ENCODE measurements at regions not wholly inside any gene's neighbourhood (a gene's known extent, or its start where the extent isn't known, plus 50 kb on each side); places are given as distances from the start of the nearest gene placed in this dataset.

DNA sequence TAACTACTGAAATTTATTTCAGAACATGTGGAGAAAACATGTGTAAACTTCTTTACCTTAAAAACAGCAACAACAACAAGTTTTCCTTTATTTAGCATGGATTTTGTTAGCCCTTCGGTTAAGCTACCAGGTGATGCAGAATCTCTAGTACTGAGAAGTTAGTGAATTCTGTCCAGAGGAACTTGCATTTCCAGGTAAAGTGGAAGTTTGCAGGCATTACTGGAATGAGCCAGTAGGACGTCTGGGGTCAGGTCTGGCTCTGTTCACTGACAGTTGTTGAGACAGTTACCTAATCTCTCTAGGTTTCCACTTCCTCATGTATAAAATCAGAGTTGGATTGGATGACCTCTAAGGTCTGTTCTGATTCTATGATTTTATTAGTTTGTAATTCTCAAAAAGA is 244.3 kb downstream of the OLFM4 start:
- no peak overlapping the region for H3K23ac ChIP-seq (ENCODE audit: insufficient read length, low read depth, low read length)
- H3K14ac ChIP-seq (ENCODE audit: insufficient read depth, low read length): no peak overlapping the region
- no peak overlapping the region for H4K91ac ChIP-seq (ENCODE audit: insufficient read length, low read depth, low read length)
- H2BK15ac ChIP-seq (ENCODE audit: low read depth, low read length): no peak overlapping the region
- no peak for DNase-seq
- Mint-ChIP-seq H3K9me3 (no peaks in the 10 kb centered on the region; a peak in 2 of 5 replicates), H3K4me3 (no peak overlapping the region), H3K27ac (no peak overlapping the region), H3K27me3 (ENCODE audit: low read depth) (peaks cover 100% of the 10 kb centered on the region), H3K36me3 (ENCODE audit: insufficient read depth in 1 of 3, low read depth in 3 of 3) (no peaks in the 10 kb centered on the region), H3K4me1 (peaks cover 24% of the 10 kb centered on the region in 2 experiments)
- TF ChIP-seq, protein P1, sequence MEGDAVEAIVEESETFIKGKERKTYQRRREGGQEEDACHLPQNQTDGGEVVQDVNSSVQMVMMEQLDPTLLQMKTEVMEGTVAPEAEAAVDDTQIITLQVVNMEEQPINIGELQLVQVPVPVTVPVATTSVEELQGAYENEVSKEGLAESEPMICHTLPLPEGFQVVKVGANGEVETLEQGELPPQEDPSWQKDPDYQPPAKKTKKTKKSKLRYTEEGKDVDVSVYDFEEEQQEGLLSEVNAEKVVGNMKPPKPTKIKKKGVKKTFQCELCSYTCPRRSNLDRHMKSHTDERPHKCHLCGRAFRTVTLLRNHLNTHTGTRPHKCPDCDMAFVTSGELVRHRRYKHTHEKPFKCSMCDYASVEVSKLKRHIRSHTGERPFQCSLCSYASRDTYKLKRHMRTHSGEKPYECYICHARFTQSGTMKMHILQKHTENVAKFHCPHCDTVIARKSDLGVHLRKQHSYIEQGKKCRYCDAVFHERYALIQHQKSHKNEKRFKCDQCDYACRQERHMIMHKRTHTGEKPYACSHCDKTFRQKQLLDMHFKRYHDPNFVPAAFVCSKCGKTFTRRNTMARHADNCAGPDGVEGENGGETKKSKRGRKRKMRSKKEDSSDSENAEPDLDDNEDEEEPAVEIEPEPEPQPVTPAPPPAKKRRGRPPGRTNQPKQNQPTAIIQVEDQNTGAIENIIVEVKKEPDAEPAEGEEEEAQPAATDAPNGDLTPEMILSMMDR (conservative IDR thresholded peaks at IDR 0.05): peak; percentile 43
- H2BK20ac ChIP-seq (ENCODE audit: low read depth, low read length, poor library complexity, severe bottlenecking): no peak overlapping the region
- H3K4me1 ChIP-seq (ENCODE audit: insufficient read depth, low read length): peaks cover 3% of the 10 kb centered on the region; the same call in 1 of the 2 replicates
- H4K8ac ChIP-seq (replicated peaks; ENCODE audit: insufficient read length, low read depth, low read length): no peak overlapping the region
- H3K27ac ChIP-seq (ENCODE audit: insufficient read length, low read depth, low read length): no peak overlapping the region
- no peak overlapping the region for H2BK120ac ChIP-seq (ENCODE audit: low read depth, low read length, poor library complexity, severe bottlenecking)
- H2BK5ac ChIP-seq (ENCODE audit: insufficient read length, low read length): no peak overlapping the region
- no peaks in the 10 kb centered on the region for H3K79me1 ChIP-seq (ENCODE audit: insufficient read depth, low read depth, low read length, poor library complexity, severe bottlenecking)
- H4K5ac ChIP-seq (ENCODE audit: insufficient read length, low read depth, low read length): no peak overlapping the region
- peaks cover 50% of the 10 kb centered on the region for H3K27me3 ChIP-seq (ENCODE audit: insufficient read depth, low read length)
- H2AK5ac ChIP-seq (ENCODE audit: insufficient read length, low read length): no peak overlapping the region
- H3T11ph ChIP-seq (ENCODE audit: low read length): no peak overlapping the region
- no peaks in the 10 kb centered on the region for H3K23me2 ChIP-seq (ENCODE audit: insufficient read length, low read depth, low read length, poor library complexity, severe bottlenecking)
- no peak overlapping the region for H3K4me2 ChIP-seq (ENCODE audit: insufficient read depth, insufficient read length, low read length)
- H2AFZ ChIP-seq (ENCODE audit: low read length): no peak overlapping the region
- no peak overlapping the region for H2BK12ac ChIP-seq (ENCODE audit: insufficient read length, low read depth, low read length)
- no peaks in the 10 kb centered on the region for H4K20me1 ChIP-seq (ENCODE audit: control insufficient read depth, insufficient read depth, insufficient read length)
- no peak overlapping the region for H3K18ac ChIP-seq (ENCODE audit: insufficient read length, low read depth, low read length)
- H3K9ac ChIP-seq (ENCODE audit: extremely low read depth, insufficient read length, low read length): no peak overlapping the region
- WGBS (ENCODE audit: extremely low coverage, insufficient read length, low lambda C conversion rate): no CpG with 5 or more reads among the region's 2 CpGs
- H3K56ac ChIP-seq (ENCODE audit: insufficient read length, low read depth, low read length): no peak overlapping the region
- no peak overlapping the region for H3K4ac ChIP-seq (ENCODE audit: low read depth, low read length)
- H3K79me2 ChIP-seq (ENCODE audit: insufficient read depth, low read length): no peaks in the 10 kb centered on the region
- no peaks in the 10 kb centered on the region for H3K9me3 ChIP-seq (ENCODE audit: control insufficient read depth, low read depth, low read length)

Measured in H9 (cell line).